SK-N-SH treated with all-trans-retinoic acid at 6 μM for 48 hours (cell line): ENCODE measurements at regions not wholly inside any gene's neighbourhood (a gene's known extent, or its start where the extent isn't known, plus 50 kb on each side); places are given as distances from the start of the nearest gene placed in this dataset.

Experiments
- ARNTL ChIP-seq: fragments of 450-650 bp; formaldehyde crosslinking; IDR thresholded peaks from 2 replicates; pipeline ENCODE4 v1.5.0; 2020; ENCODE audit warnings: low read depth, mild to moderate bottlenecking, moderate library complexity, borderline replicate concordance
- BACH2 ChIP-seq: fragments of 250-450 bp; sonication (Bioruptor Pico); IDR thresholded peaks from 2 replicates; pipeline ENCODE4 v1.9.0; 2021; ENCODE audit warnings: mild to moderate bottlenecking, borderline replicate concordance
- RARB ChIP-seq: fragments of 250-450 bp; sonication (Bioruptor Pico); IDR thresholded peaks from 2 replicates; pipeline ENCODE4 v1.8.0; 2021; ENCODE audit warnings: mild to moderate bottlenecking, moderate library complexity
- TSHZ2 ChIP-seq: fragments of 250-450 bp; sonication (Bioruptor Pico); IDR thresholded peaks from 2 replicates; pipeline ENCODE4 v1.5.0; 2020; ENCODE audit warnings: mild to moderate bottlenecking, moderate library complexity
- ZFP30 ChIP-seq: fragments of 450-650 bp; formaldehyde crosslinking; IDR thresholded peaks from 2 replicates; pipeline ENCODE4 v1.5.0; 2022; ENCODE audit warnings: mild to moderate bottlenecking, moderate library complexity
- ZNF565 ChIP-seq: fragments of 450-650 bp; formaldehyde crosslinking; conservative IDR thresholded peaks from 2 replicates; pipeline ENCODE4 v1.5.0; 2020; ENCODE audit warnings: low read depth, mild to moderate bottlenecking, moderate library complexity
- ZNF70 ChIP-seq: fragments of 450-650 bp; formaldehyde crosslinking; IDR thresholded peaks from 2 replicates; pipeline ENCODE4 v1.5.0; 2020; ENCODE audit warnings: mild to moderate bottlenecking, moderate library complexity

- TF ChIP-seq ARNTL (CRISPR knock-in tag) (no peak), ZNF70 (CRISPR knock-in tag) (no peak), RARB (no peak), BACH2 (CRISPR knock-in tag) (no peak), ZNF565 (CRISPR knock-in tag) (no peak), ZFP30 (no peak), TSHZ2 (CRISPR knock-in tag) (no peak)
Observed at GRCh38 chr1:106378261-106378660, 678.2 kb upstream of the PRMT6 start.
